ENCODE measurements at regions not wholly inside any gene's neighbourhood (a gene's known extent, or its start where the extent isn't known, plus 50 kb on each side); places are given as distances from the start of the nearest gene placed in this dataset.

GRCh38 chr12:127660961-127661360, 606.0 kb upstream of the TMEM132C start:
- Histone ChIP-seq H3K23me2 (ENCODE audit: low read depth, low read length) (no peaks in the 10 kb centered on the region), H2AFZ (ENCODE audit: low read length) (0 out of 2 replicates have a peak overlapping the region, but pooled peaks have one; percentile 44), H3K4ac (replicated peaks; ENCODE audit: insufficient read length, low read depth, low read length) (no peak overlapping the region), H2BK120ac (replicated peaks; ENCODE audit: low read depth, low read length) (no peak overlapping the region), H3K9ac (replicated peaks in 1 of 4; ENCODE audit: extremely low read depth in 1 of 4, low read depth in 3 of 4, low read length in 3 of 4) (no peak overlapping the region), H4K8ac (ENCODE audit: extremely low read depth, insufficient read depth, low read length) (no peak overlapping the region), H3K4me1 (replicated peaks in 1 of 4; ENCODE audit: control insufficient read depth in 3 of 4, insufficient read depth in 4 of 4, low read length in 3 of 4) (no peaks in the 10 kb centered on the region), H2BK20ac (ENCODE audit: low read length) (no peak overlapping the region), H2BK15ac (ENCODE audit: low read length) (no peak overlapping the region), H3K36me3 (ENCODE audit: control insufficient read depth in 2 of 4, insufficient read depth in 4 of 4, low read length in 3 of 4) (no peaks in the 10 kb centered on the region; a peak in 1 of 8 replicates), H2BK5ac (ENCODE audit: low read depth, low read length) (no peak overlapping the region), H3K27ac (ENCODE audit: low read depth, low read length) (no peak overlapping the region), H3K56ac (replicated peaks; ENCODE audit: insufficient read length, low read depth, low read length) (no peak overlapping the region), H2AK5ac (ENCODE audit: low read depth, low read length) (no peak overlapping the region), H3K79me2 (ENCODE audit: control insufficient read depth in 1 of 2, insufficient read depth in 2 of 2, low read length in 2 of 2) (no peaks in the 10 kb centered on the region), H3K18ac (ENCODE audit: extremely low read depth, low read length) (no peak overlapping the region), H3K79me1 (ENCODE audit: low read depth, low read length) (no peaks in the 10 kb centered on the region), H3K4me2 (ENCODE audit: insufficient read depth in 1 of 2, low read depth in 2 of 2, low read length in 2 of 2) (no peak overlapping the region), H2BK12ac (ENCODE audit: low read depth, low read length) (no peak overlapping the region), H4K20me1 (replicated peaks in 1 of 2; ENCODE audit: control insufficient read depth in 1 of 2, insufficient read depth in 2 of 2, low read length in 2 of 2) (no peaks in the 10 kb centered on the region), H4K91ac (replicated peaks; ENCODE audit: insufficient read length, low read length) (no peak overlapping the region), H3K27me3 (replicated peaks in 1 of 4; ENCODE audit: control insufficient read depth in 3 of 4, extremely low read depth in 1 of 4, insufficient read depth in 3 of 4, low read length in 3 of 4) (peaks cover 0 to 1% (median 0%) of the 10 kb centered on the region in 4 experiments; a peak in 2 of 7 replicates), H3K9me3 (ENCODE audit: insufficient read depth in 2 of 2, low read depth in 1 of 2, low read length in 1 of 2) (no peaks in the 10 kb centered on the region), H3K14ac (ENCODE audit: insufficient read length) (no peak overlapping the region), H3K4me3 (ENCODE audit: extremely low read depth in 1 of 4, insufficient read depth in 2 of 4, low read depth in 3 of 4, low read length in 4 of 4) (no peak overlapping the region), H4K5ac (ENCODE audit: insufficient read length, low read depth, low read length) (no peak overlapping the region), H3K23ac (ENCODE audit: insufficient read length) (no peak overlapping the region)
- TF ChIP-seq TCF12 (IDR thresholded peaks at IDR 0.05; ENCODE audit: low read depth, low read length) (no peak), BRCA1 (IDR thresholded peaks at IDR 0.05; ENCODE audit: low read depth, low read length) (no peak), POLR2AphosphoS5 (IDR thresholded peaks at IDR 0.05; ENCODE audit: low read depth, low read length) (no peak)
- DNase-seq (ENCODE audit: low read depth in 1 of 2, low spot score in 2 of 2) (no peak), FAIRE-seq (no peak)
- CTCF ChIA-PET (ENCODE audit: partially characterized antibody) = interaction anchor here (0.6 to 1.0 kb wide), 2 partner anchors 16 to 603 kb away, joined by 3 read pairs; no protein-coding TSS in a partner anchor
- POLR2A ChIA-PET (ENCODE audit: partially characterized antibody) = no interaction called here
- 84% methylated on average over 2 of the region's 2 CpGs; no CpG with 5 or more reads in 1 of the 2 experiments for WGBS, 2 experiments (ENCODE audit: extremely low coverage in 1 of 2, insufficient coverage in 1 of 2, insufficient read length in 1 of 2, insufficient replicate concordance in 2 of 2, low coverage in 1 of 2, low lambda C conversion rate in 2 of 2, missing lambda C conversion rate in 1 of 2)
